GM12878 (cell line): ENCODE measurements at regions not wholly inside any gene's neighbourhood (a gene's known extent, or its start where the extent isn't known, plus 50 kb on each side); places are given as distances from the start of the nearest gene placed in this dataset.

ENCODE experiments used
- ATAC-seq: fragments of 200-7000 bp; cut with Tn5 transposase; 3 replicates; pipeline ENCODE4 v1.9.1; 2020; ENCODE audit warnings: mild to moderate bottlenecking, moderate library complexity
- BruUV-seq: library from RNA; stranded (reverse); fragments of 400-500 nt; replicated peaks from 2 replicates; lab custom pipeline; 2021; lab: Mats Ljungman, UMichigan
- CTCF ChIA-PET: fragments of 300-600 bp; sonication (Branson Sonifier 250); formaldehyde crosslinking; extraction: SDS; loops from one replicate; lab custom pipeline; 2021; ENCODE audit warnings: inconsistent platforms; lab: Yijun Ruan, JAX
- POLR2A ChIA-PET: fragments of 350-600 bp; formaldehyde crosslinking; extraction: SDS; loops from one replicate; lab custom pipeline; 2021; ENCODE audit warnings: inconsistent platforms; lab: Charles Lee
- RAD21 ChIA-PET: fragments of 300-600 bp; sonication (Branson Sonifier 250); formaldehyde crosslinking; loops from one replicate; lab custom pipeline; 2023; ENCODE audit warnings: antibody characterized with exemption; ENCODE audit not compliant: unreplicated experiment; lab: Charles Lee
- SMC1A ChIA-PET: fragments of 300-600 bp; sonication (Branson Sonifier 250); formaldehyde crosslinking; loops from one replicate; lab custom pipeline; 2023; ENCODE audit not compliant: unreplicated experiment, uncharacterized antibody; lab: Charles Lee
- DNase-seq: peaks from one replicate; pipeline ENCODE4 v3.0.0-alpha.2; 2011; ENCODE audit warnings: low read depth, low spot score
- FAIRE-seq: peaks from 3 replicates; lab custom pipeline; 2011; peaks lifted over from hg19 to GRCh38; lab: Jason Lieb, UNC
- H2AFZ ChIP-seq: 2 replicates; pipeline ENCODE4 v1.6.0; 2011; ENCODE audit warnings: low read depth, low read length, control low read depth; ENCODE audit not compliant: control insufficient read depth
- H3K27ac ChIP-seq: 2 replicates; pipeline ENCODE4 v1.5.1; 2011; ENCODE audit warnings: control low read depth; ENCODE audit not compliant: control insufficient read depth, insufficient read depth
- H3K27me3 ChIP-seq, 2 experiments: replicated peaks in 1 of 2; 2 replicates each; pipeline versions ENCODE4 v1.6.0 to v1.6.1; 2011; ENCODE audit warnings: low read length in 1 of 2; ENCODE audit not compliant: control insufficient read depth in 2 of 2, insufficient read depth in 2 of 2
- H3K36me3 ChIP-seq, 2 experiments: 2 replicates each; pipeline ENCODE4 v1.5.1; 2011; ENCODE audit warnings: low read length in 1 of 2; ENCODE audit not compliant: control insufficient read depth in 2 of 2, insufficient read depth in 2 of 2
- H3K4me1 ChIP-seq: 2 replicates; pipeline ENCODE4 v1.6.1; 2011; ENCODE audit warnings: mild to moderate bottlenecking, low read length, moderate library complexity, mixed read lengths; ENCODE audit not compliant: control insufficient read depth, insufficient read depth
- H3K4me2 ChIP-seq: 2 replicates; pipeline ENCODE4 v1.6.0; 2011; ENCODE audit warnings: control low read depth; ENCODE audit not compliant: control insufficient read depth, insufficient read depth
- H3K4me3 ChIP-seq: fragments of 200-600 bp; sonication (generic); 2 replicates; pipeline ENCODE4 v1.5.1; 2016
- H3K79me2 ChIP-seq: 2 replicates; pipeline ENCODE4 v1.6.0; 2011; ENCODE audit warnings: low read length; ENCODE audit not compliant: control insufficient read depth, insufficient read depth
- H3K9ac ChIP-seq: 2 replicates; pipeline ENCODE4 v1.8.0; 2011; ENCODE audit warnings: low read length, control low read depth, mixed read lengths; ENCODE audit not compliant: control insufficient read depth, insufficient read depth
- H3K9me3 ChIP-seq: replicated peaks from 3 replicates; pipeline ENCODE4 v1.5.1; 2011; ENCODE audit warnings: mild to moderate bottlenecking, low read length; ENCODE audit not compliant: control insufficient read depth, insufficient read depth
- H4K20me1 ChIP-seq: 2 replicates; pipeline ENCODE4 v1.6.0; 2011; ENCODE audit not compliant: control insufficient read depth, insufficient read depth
- BMI1 ChIP-seq: fragments of 450-650 bp; IDR thresholded peaks from 2 replicates; pipeline ENCODE4 v1.6.1; 2016; ENCODE audit warnings: mild to moderate bottlenecking, moderate library complexity, borderline replicate concordance
- CBFB ChIP-seq: IDR thresholded peaks from 2 replicates; pipeline ENCODE4 v1.6.1; 2016; ENCODE audit warnings: antibody characterized with exemption, low read depth
- EGR1 ChIP-seq, 2 experiments: IDR thresholded peaks; 1 replicate in 1 of 2; 2 replicates in 1 of 2; pipeline ENCODE4 v1.6.1; 2011 to 2012; ENCODE audit warnings: low read depth in 2 of 2, low read length in 2 of 2, borderline replicate concordance in 1 of 2, mild to moderate bottlenecking in 1 of 2, moderate library complexity in 1 of 2
- POLR2A ChIP-seq: IDR thresholded peaks from 2 replicates; pipeline ENCODE4 v1.6.1; 2011; ENCODE audit warnings: low read depth, mild to moderate bottlenecking, low read length
- RELA ChIP-seq: fragments of 450-650 bp; IDR thresholded peaks from 2 replicates; pipeline ENCODE4 v1.8.0; 2014; ENCODE audit warnings: borderline replicate concordance; ENCODE audit not compliant: partially characterized antibody
- RELB ChIP-seq: fragments of 450-650 bp; IDR thresholded peaks from 2 replicates; pipeline ENCODE4 v1.6.1; 2017; ENCODE audit warnings: low read depth, mild to moderate bottlenecking, moderate library complexity
- RFX5 ChIP-seq: IDR thresholded peaks from 2 replicates; pipeline ENCODE4 v1.6.1; 2011; ENCODE audit warnings: low read depth, low read length, improper control_type of control experiment
- SMC3 ChIP-seq: IDR thresholded peaks from 2 replicates; pipeline ENCODE4 v1.6.1; 2011; ENCODE audit warnings: low read length, improper control_type of control experiment, borderline replicate concordance
- ZBTB11 ChIP-seq: fragments of 450-650 bp; formaldehyde crosslinking; IDR thresholded peaks from 2 replicates; pipeline ENCODE4 v1.5.0; 2022; ENCODE audit warnings: mild to moderate bottlenecking, missing genetic modification characterization
- ZNF24 ChIP-seq: fragments of 450-650 bp; IDR thresholded peaks from 2 replicates; pipeline ENCODE4 v1.6.1; 2017; ENCODE audit warnings: antibody characterized with exemption, mild to moderate bottlenecking
- ZNF274 ChIP-seq: IDR thresholded peaks from one replicate; pipeline ENCODE4 v1.8.0; 2011; ENCODE audit not compliant: insufficient read length, insufficient read depth
- WGBS: methylation state at CpG from one replicate; pipeline ENCODE4 v1.1.6; 2016; ENCODE audit warnings: low lambda C conversion rate; ENCODE audit not compliant: insufficient replicate concordance, insufficient coverage; ENCODE audit errors: missing lambda C conversion rate; 5-methylcytosine and 5-hydroxymethylcytosine counted together
- in situ Hi-C: fragments of 300-500 bp; cut with MboI; formaldehyde crosslinking; loops from 9 replicates; pipeline ENCODE4 v1.14.3; 2018; ENCODE audit warnings: mixed read lengths
- intact Hi-C: fragments of 100-400 bp; cut with micrococcal nuclease; formaldehyde crosslinking; loops from one replicate; pipeline ENCODE4 v1.14.2; 2022; ENCODE audit not compliant: unreplicated experiment

GRCh38 chr11:134623711-134624110, 211.7 kb upstream of the B3GAT1 start (continued):
- no peak for TF ChIP-seq ZBTB11 (CRISPR knock-in tag)
- TF ChIP-seq RFX5: no peak
- no peak for TF ChIP-seq ZNF24
- no peak for TF ChIP-seq ZNF274
- TF ChIP-seq SMC3: no peak
- TF ChIP-seq CBFB: no peak
- TF ChIP-seq RELB: no peak
- no peak for TF ChIP-seq BMI1
- TF ChIP-seq, all 136 proteins: peak for 0

- no peaks in the 10 kb centered on the region for H4K20me1 ChIP-seq
- H3K4me1 ChIP-seq: no peaks in the 10 kb centered on the region
- no peaks in the 10 kb centered on the region for H3K36me3 ChIP-seq
- FAIRE-seq (no peak), ATAC-seq (no peak), DNase-seq (no peak)
- H3K79me2 ChIP-seq: no peaks in the 10 kb centered on the region
- ChIA-PET SMC1A (no interaction called here), CTCF (no interaction called here), RAD21 (no interaction called here), POLR2A (no interaction called here)
- H3K27ac ChIP-seq: no peak overlapping the region
- in situ Hi-C loops (no loop called here), intact Hi-C loops (no loop called here)
- no peak overlapping the region for H2AFZ ChIP-seq
- no peak overlapping the region for H3K4me2 ChIP-seq
- BruUV-seq: no TSS peak
- TF ChIP-seq RELA: no peak
- TF ChIP-seq ZNF24: no peak
- no peak for TF ChIP-seq EGR1 (IDR thresholded peaks at IDR 0.05; ENCODE audit: borderline replicate concordance in 1 of 2, low read depth in 2 of 2, low read length in 2 of 2)
- TF ChIP-seq POLR2A: no peak
- H3K27me3 ChIP-seq: peaks cover 0 to 3% of the 10 kb centered on the region in 2 experiments; a peak in 2 of 4 replicates
- H3K4me3 ChIP-seq: no peak overlapping the region
- no peaks in the 10 kb centered on the region for H3K9me3 ChIP-seq
- 22% methylated on average over 6 of the region's 6 CpGs for WGBS
- H3K9ac ChIP-seq: no peak overlapping the region
These were observed 210.4 kb upstream of the B3GAT1 start for GRCh38 chr11:134622458-134622857.
